Esophagus muscularis mucosa (tissue), 4 donors: ENCODE measurements at regions not wholly inside any gene's neighbourhood (a gene's known extent, or its start where the extent isn't known, plus 50 kb on each side); places are given as distances from the start of the nearest gene placed in this dataset.

ENCODE experiments used
- EP300 ChIP-seq: sonication (generic); formaldehyde crosslinking; IDR thresholded peaks from one replicate; pipeline ENCODE4 v1.6.1; 2017; ENCODE audit warnings: antibody characterized with exemption
- POLR2A ChIP-seq: fragments of 450-650 bp; IDR thresholded peaks from one replicate; pipeline ENCODE4 v1.6.1; 2017; ENCODE audit warnings: antibody characterized with exemption, moderate library complexity, mild to moderate bottlenecking, low read depth
- TF ChIP-seq, protein P1 (sequence below), 3 experiments: fragments of 200-600 bp in 2 of 3; fragments of 450-650 bp in 1 of 3; sonication (generic) in 2 of 3; IDR thresholded peaks; one replicate each; pipeline ENCODE4 v1.5.1; 2017 to 2019; ENCODE audit warnings: antibody characterized with exemption in 3 of 3, mild to moderate bottlenecking in 2 of 3, moderate library complexity in 1 of 3

DNA sequence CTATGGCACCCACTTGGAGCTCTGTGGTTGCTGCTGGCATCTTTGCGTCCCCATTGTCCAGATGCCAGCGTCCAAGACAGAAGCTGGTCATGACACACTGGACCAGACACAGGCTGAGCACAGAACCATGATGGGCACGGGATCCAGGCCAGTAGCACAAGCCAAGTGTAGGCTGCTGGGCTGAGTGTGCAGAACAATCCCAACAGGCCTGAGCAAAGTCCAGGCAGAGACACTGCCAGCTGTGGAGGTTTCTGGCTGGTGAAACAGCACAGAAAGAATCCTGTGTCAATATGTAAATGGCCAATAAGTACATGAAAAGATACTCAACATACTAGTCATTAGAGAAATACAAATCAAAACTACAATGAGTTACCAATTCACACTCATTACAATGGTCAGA lies 705.4 kb downstream of the METTL4 start:
- TF ChIP-seq EP300 (no peak), POLR2A (no peak)
- TF ChIP-seq, protein P1, sequence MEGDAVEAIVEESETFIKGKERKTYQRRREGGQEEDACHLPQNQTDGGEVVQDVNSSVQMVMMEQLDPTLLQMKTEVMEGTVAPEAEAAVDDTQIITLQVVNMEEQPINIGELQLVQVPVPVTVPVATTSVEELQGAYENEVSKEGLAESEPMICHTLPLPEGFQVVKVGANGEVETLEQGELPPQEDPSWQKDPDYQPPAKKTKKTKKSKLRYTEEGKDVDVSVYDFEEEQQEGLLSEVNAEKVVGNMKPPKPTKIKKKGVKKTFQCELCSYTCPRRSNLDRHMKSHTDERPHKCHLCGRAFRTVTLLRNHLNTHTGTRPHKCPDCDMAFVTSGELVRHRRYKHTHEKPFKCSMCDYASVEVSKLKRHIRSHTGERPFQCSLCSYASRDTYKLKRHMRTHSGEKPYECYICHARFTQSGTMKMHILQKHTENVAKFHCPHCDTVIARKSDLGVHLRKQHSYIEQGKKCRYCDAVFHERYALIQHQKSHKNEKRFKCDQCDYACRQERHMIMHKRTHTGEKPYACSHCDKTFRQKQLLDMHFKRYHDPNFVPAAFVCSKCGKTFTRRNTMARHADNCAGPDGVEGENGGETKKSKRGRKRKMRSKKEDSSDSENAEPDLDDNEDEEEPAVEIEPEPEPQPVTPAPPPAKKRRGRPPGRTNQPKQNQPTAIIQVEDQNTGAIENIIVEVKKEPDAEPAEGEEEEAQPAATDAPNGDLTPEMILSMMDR (IDR thresholded peaks at IDR 0.05): no peak
